Choroid plexus epithelial cell (primary cell): ENCODE measurements at regions not wholly inside any gene's neighbourhood (a gene's known extent, or its start where the extent isn't known, plus 50 kb on each side); places are given as distances from the start of the nearest gene placed in this dataset.

Source experiments
- DNase-seq: peaks from one replicate; pipeline ENCODE4 v3.0.0-alpha.2; 2010; ENCODE audit warnings: low read depth
- H3K4me3 ChIP-seq: 2 replicates; pipeline ENCODE4 v1.5.1; 2011; ENCODE audit warnings: low read depth, mild to moderate bottlenecking, control low read depth, low read length, moderate library complexity
- CTCF ChIP-seq: conservative IDR thresholded peaks from 2 replicates; pipeline ENCODE4 v1.5.1; 2011; ENCODE audit warnings: low read depth, mild to moderate bottlenecking, control low read depth, inconsistent platforms, low read length, moderate library complexity

- H3K4me3 ChIP-seq = no peak overlapping the region
- TF ChIP-seq CTCF = no peak
- DNase-seq = no peak
These were observed 73.9 kb upstream of the RASGRF1 start for GRCh38 chr15:79164465-79164864.

- DNase-seq = no peak
- TF ChIP-seq CTCF = no peak
These were observed 73.5 kb upstream of the RASGRF1 start for GRCh38 chr15:79164043-79164442.

GRCh38 chr15:79163395-79163794 is 72.8 kb upstream of the RASGRF1 start:
- H3K4me3 ChIP-seq = no peak overlapping the region
- no peak for TF ChIP-seq CTCF
- DNase-seq = no peak

More at GRCh38 chr15:79164043-79164442, 73.5 kb upstream of the RASGRF1 start:
- H3K4me3 ChIP-seq = no peak overlapping the region

DNA sequence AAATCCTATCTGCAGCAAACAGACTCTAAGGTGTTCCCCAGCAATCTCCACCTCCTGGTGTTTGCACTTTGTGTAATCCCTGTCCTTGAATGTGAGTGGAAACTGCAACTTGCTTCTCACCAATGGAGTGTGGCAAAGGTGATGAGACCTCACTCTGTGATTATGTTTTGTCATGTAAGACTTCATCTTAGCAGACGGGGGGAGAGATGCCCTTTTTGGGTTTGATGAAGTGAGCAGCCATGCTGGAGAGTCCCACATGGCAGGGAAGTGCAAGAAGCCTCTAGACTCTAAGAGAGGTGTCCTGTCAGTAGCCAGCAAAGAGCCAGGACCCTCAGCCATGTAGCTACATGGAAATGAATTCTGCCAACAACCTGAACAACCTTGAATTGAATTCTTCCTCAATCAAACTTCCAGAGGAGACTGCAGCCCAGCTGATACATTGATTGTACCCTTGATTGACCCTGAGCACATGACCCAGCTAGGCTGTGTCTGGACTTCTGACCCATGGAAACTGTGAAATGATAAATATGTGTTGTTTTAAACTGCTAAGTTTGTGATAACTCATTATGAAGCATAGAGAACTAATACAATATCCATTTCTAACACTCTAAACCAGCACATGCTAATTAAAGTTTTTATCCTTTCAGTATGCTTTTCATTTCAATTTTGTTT is 71.4 kb upstream of the RASGRF1 start:
- TF ChIP-seq CTCF = no peak
- no peak overlapping the region for H3K4me3 ChIP-seq
- DNase-seq = no peak

DNA sequence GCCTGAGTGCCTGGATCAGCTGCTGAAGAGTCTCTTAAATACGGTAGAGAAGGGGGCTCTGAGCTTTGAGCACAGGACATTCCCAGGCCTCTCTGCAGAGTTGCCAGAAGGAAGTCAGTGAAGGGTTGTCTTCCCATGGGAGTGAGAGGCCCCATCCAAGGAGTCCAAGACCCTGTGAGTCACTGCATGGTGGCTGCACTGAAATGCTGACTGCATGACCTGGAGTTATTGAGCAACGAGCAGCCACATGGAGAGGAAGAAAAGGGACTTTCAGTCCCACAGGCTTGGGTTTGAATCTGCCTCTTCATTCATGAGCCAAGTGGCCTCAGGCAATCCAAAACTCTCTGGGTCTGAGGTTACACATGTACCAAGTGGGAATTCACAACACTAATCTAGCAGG is 69.6 kb upstream of the RASGRF1 start:
- H3K4me3 ChIP-seq = no peak overlapping the region
- DNase-seq = peak; percentile 11
- no peak for TF ChIP-seq CTCF

DNA sequence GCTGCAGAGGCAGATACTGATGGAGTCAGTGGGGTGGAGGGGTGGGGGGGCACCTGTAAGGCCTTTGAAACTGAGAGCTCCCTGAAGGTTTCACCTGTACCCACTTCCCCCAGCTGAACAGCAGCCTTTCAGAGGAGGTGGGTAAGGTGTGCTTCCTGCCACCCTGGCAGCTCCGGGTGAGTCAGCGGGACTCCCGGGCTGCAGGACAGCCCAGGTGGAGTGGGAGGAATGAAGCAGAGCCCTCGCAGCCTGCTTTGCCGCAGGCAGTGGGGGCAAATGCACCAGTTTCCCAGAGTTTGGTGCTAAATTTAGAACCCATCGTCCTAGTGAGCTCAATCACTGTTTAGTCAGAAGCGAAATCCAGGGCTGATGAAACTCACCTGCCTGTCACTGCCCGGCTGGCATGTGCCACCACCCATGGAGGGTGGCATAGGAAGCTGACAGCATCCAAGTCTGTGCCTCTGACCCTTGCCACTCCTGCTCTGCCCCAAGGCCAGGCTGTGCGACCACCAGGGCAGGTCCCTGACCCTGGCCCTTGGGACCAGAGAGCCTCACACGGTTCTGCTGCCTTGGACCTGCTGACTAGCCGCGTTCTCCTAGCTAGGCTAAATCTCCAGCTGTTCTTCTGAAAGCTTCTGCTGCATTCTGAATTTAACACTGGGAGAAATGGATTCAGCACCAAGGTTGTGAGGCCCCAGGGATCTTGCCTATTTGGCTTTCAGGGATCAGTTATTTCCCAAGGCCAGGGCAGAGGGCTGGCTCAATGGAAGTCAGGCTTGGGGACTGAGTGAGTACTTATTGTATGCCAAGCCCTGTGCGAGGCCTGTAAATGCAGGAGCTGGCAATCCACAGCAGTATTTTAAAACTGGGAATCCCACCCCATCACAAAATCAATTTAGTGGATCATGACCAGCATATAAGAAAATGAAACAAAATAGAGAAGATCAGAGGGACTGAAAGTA is 67.3 kb upstream of the RASGRF1 start:
- no peak for TF ChIP-seq CTCF
- no peak overlapping the region for H3K4me3 ChIP-seq
- no peak for DNase-seq
